Stimulated activated CD4-positive, alpha-beta T cell treated with anti-CD3 and anti-CD28 coated beads, Interleukin-15, amount 100 ng/mL, for 48 hours (primary cell): ENCODE measurements at regions not wholly inside any gene's neighbourhood (a gene's known extent, or its start where the extent isn't known, plus 50 kb on each side); places are given as distances from the start of the nearest gene placed in this dataset.

Experiments
- DNase-seq, 2 donors: peaks; one replicate each; pipeline ENCODE4 v3.0.0-alpha.2; 2020; ENCODE audit warnings: low read depth in 2 of 2

DNA sequence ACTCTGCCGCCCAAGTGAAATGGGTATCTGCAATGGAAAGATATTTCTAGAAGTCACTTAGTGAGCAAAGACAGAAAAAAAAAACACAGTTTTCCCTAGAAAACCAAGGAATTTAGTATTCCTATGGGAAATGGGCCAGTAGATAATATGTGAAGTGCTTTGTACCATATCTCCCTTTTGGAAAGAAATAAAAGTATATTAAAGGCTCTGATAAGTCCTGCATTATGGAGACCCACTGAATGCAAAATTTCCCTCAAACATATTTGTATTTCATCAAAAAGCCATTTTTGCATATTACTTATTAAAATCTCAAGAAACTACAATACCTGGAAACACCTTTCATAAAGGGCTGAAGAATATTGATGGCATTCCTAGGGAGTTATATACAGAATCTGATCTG lies 51.6 kb upstream of the DYNLRB2 start:
- DNase-seq: no peak

DNA sequence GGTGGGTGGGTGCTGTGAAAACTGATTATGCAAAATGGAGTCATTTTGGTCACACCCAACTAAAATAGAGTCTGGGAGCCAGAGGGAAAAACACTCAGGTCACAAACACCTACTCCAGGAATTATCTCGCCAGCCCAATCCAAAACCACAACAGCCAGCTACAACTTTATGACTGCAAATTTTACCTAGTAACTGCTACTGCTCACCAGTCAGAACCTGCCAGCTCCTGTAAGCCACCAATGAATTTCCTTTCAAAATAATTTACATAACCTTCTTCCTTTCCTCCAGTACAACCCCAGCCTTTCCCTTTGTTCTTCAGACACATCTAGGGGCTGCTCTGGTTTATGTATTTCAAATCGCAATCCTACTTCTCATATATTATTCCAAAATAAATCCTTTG lies 52.6 kb upstream of the DYNLRB2 start:
- DNase-seq: no peak

DNA sequence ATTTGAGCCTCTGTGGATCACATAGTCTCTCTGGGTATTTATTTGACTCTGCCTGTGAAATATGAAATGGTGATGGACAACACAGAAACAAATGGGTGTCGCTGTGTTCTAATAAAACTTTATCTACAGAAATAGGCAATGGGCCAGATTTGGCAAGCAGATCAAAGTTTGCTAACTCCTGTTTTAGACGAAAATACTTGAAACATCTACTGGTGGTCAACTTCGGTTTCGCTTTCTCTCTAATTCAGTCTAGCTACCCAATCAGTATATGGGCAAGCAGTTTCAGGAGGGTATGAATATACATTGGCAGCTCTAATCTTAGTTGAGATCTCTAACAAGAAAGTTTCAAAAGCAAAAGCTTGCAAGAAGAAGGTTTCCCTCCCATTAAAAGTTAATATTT lies 60.1 kb upstream of the DYNLRB2 start:
- DNase-seq: no peak

DNA sequence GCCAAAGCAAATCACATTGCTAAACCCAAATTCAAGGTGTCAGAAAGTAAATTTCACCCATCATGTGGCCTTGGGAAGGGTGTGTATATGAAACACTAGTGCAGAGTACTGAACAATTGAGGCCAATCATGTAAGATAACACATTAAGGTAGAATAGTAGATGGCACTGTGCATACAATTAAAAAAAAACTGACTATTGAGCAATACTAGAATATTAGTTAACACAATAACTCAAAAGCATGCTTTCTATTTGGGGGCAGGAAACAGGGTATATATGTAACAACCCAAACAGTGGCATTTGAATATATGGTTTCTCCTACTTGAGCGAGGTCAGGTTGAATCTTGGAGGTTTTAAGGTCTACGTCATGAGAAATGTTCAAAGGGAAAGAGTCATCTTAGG lies 63.0 kb upstream of the DYNLRB2 start:
- no peak for DNase-seq

DNA sequence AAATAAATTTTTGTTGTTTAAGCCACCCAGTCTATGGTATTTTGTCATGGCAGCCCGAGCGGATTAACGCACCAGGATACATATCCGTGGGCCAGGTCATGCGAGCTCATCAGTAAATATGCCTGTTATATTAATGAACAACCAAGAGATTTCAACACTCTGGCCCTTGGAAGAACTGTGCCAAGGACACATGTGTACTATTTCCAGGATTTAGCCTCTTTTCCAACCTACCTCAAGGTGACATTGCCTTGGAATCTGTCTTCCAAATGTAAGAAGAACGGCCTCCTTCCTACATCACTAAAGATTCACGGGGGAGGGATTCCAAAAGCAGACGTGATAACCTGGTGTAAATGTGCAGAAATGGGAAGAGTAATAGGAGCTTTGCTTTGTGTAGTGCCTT lies 72.8 kb upstream of the DYNLRB2 start:
- DNase-seq: no peak

DNA sequence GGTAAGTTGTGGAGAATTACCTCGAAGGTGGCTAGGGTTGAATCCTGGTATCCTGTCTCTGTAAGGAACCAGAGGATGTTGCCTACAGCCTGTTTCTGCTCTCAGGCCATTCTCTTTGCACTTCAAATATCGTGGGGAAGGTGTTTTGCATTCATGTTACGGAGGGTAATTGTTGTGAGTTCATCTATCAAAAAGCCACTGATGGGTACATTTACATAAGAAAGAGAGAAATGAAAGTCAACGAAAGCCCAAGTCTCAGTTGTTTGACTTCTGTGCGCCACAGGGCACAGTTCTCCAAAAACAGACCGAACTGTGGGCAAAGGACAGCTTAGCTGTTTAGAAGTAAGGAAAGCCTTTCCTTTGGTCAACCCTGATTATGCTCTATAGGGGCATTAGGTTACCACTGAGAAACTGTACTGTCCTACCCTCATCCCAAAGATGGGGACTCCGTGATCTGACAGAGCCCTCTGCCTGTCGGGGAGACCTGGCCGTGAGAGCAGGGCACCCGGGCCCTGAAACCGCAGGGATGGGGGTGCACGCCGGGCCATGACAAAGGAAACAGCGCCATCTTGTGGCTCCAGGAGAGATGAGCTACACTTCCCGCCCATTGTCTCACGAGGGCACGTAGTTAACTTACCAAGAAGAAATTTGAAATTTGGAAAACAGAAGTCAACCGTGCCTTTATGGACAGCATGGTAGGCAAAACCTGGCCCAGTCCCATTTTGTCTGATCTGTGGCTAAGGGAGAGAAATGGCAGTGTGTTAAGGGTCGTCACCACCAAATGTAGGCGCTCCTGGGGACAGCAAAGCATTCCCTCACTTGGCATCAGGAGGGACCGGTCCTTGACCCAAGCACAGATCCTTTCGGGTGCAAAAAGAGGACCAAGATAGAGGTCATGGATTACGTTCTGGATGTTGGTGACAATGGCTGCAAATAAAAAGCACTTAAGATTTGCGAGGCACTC lies 74.5 kb upstream of the DYNLRB2 start:
- DNase-seq: peak; percentile 28 to 54

DNA sequence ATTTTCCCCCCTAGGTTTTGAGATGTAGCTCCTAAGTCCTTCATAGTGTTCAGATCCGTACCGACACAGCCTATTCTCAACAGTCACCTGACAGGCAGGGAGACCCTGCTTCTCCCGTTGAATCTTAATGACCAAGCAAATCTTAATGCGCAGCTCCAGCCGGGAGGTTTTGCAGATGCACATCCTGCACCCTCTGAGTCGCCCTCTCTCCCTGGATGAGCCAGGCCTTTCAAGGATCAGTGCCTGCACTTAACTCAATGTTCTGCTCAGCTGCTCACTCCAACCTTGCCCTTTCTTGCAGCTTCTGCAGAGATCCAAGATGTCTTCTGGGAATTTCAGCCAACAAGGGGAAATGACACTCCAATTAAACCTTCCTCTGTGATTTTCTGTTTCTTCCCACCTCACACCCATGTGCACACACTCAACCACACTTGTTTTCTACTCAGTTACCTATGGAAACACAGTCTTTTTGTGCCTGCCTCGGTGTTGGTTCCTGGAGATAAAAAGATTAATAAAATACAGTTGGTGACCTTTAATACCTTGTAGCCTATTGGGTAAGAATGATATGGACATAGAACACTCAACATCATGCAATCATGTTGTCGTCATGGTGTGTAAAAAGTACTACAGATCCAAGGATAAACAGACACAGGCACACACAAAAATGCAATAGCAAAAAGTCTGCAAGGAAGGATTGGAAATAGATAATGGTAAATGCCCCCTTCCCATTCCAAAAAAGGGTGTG lies 76.9 kb upstream of the DYNLRB2 start:
- no peak for DNase-seq

DNA sequence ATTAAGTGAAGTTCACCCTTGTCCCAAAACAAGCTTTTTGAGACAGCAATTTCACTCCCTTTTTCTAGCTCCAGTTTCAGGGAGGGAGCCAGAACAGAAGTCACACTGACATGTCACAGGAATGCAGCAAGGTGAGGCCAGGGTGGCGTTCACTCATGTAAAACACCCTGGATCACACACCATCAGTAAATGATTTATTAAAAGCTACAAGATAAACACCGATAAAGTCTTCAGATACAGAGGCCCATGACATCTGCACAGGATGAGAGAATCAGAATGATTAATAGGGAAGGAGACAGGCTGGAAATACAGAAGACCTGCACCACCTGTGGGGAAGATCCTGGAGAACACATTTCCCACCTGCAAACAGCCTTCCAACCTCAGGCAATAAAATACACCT lies 77.5 kb upstream of the DYNLRB2 start:
- DNase-seq: no peak

DNA sequence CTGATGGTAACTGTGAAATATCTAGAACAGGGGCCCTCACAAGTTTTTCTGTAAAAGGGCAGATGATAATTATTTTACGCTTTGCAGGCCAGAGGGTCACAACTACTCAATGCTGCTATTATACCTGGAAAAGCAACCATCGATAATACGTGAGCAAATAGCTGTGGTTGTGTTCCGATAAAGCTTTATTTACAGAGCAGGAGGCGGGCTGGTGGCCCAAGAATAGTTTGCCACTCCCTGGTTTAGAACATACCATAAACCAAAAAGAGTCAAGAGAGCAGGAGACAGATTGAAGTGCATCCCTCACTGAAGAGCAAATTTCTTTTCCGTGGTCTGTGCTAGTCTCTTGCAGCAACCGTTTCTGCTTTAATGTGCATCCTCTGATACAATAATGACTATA lies 77.9 kb upstream of the DYNLRB2 start:
- DNase-seq: no peak

DNA sequence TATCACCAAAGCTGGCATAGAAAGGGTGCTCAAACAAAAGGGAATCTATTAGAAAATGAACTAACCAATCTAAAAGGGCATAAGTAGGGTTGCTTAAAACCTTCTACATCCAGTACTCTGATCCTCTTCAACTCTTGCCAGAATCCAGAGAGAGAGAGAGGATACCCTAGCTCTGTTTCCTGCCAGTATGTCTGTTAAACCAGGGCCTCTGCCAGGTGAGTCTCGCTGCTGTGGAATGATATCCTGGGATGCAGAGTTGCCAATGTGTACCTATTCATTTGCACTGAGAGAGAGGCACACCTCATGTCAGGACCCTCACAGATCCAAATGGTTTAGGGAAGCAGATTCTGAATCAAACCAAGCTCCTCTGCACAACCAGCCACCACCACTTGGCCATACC lies 79.8 kb upstream of the DYNLRB2 start:
- no peak for DNase-seq

DNA sequence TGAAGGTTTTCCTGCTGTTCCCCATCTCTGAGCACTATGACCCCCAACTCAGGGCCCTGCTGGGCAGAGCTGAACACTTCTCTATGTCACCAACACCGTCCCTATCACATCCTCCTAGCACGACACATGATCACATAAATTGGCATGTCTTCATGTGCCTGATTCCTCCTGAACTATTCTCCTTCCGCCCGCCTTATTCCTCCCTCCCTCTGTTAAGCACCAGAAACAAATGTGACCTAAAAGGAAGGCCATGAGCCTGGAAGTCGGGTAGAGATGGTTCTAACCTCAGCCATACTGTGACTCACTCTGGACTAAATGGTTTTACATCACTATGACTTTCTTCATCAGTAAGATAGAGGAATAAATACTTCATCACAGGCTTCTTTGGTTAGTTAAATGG lies 80.8 kb upstream of the DYNLRB2 start:
- DNase-seq: no peak

DNA sequence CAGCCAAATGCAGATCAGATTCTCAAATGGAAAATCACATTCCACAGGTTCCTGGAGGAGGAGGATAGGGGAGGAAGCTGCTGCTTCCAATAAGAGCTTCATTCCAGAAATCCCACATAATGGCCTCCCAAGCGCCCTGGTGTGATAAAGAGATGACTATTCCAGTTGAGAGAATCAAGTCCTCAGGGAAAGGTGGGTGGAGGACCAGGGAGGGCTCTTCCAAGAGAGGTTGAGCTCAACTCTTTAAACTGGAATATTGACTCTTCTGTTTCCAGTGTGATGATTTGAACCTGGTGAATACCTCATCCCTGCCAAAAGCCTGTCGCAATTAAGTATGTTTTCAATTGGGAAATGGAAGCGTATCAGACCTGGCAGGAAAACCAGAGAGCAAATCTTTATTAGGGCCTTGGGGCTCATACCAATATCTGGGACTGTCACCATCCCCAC lies 81.4 kb upstream of the DYNLRB2 start:
- DNase-seq: no peak

DNA sequence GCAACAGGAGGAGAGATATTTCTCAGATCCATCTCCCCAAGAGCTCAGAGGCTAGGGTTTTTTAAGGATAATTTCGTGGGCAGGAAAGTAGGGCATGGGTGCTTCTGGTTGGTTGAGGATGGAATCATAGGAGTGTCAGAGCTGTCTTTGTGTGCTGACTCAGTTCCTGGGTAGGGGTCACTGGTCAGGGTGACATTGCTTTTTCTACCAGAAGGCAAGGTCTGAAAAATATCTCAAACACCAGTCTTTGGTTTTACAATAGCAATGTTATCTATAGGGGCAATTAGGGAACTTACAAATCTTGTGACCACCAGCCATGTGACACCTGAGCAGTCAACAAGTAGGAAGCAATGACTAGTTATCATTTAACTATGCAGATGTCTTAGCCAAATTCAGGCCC lies 82.9 kb upstream of the DYNLRB2 start:
- no peak for DNase-seq

DNA sequence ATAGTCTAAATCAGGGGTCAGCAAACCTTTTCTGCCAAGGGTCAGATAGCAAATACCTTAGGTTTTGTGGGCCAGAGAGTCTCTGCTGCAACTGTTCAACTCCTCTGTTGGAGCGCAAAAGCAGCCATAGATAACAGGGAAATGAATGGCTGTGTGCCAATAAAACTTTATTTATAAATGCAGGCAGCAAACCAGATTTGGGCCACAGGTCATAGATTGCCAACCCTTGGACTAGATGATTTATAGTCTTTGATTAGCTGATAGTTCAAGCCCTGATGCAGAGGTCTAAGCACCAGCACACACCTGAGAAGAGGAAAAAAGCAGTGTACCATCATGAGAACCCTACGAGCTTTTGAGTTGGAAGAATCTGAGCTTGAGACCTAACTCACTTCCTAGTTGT lies 86.0 kb upstream of the DYNLRB2 start:
- DNase-seq: no peak

DNA sequence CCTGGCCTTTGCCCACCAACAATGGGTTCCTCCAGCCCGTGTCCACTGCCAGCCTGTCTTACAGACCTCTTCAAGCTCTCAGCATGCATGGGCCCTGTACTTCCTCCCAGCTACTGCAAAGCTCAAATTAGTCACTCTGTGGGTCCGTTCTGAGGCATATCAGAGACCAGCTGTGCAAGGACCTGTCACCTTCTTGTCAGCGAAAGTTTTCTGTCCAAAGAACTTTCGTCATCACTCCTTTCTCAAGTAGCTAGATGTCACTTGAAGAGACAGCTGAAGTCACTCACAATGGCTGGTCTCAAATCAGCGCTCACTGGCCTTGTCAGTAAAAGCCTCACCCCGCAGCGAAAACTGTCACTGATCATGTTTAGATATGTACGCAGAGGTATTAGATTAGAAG lies 91.4 kb upstream of the DYNLRB2 start:
- DNase-seq: no peak

DNA sequence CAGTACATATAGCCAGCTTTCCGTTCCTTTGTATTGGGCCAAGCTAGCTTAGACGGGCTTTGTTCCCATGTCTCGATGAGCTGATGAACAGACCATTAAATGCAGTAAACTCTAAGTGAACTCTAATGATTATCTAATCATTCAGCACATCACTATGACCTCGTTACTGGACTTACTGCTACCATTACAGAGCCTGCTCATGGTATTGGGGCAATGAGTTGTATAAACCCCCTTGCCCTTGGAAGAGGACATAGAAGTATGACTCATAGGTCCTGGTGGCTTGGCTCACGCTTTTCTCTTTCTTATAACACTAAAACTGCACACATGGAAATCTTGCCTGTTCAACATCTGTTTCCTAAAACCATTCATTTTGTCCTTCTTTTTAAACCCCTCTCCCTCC lies 93.6 kb upstream of the DYNLRB2 start:
- no peak for DNase-seq

DNA sequence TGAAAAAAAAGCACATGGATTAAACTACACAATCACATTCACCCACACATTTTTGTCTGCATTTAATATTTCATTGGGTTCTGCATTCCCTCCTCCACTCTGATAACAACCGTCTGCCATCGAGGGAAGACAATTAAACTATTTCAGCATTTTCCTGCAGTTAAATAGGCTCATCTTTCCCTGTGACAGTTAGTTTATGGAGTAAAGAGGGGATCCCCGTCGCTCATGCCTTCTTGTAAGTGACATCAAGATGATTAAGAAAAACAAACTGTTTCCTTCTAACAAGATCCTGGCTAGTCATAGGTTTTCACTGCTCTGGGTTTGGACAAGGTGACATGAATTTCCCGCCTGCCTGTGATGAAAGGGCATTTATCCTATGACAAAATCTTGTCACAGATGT lies 98.0 kb upstream of the DYNLRB2 start:
- DNase-seq: no peak

DNA sequence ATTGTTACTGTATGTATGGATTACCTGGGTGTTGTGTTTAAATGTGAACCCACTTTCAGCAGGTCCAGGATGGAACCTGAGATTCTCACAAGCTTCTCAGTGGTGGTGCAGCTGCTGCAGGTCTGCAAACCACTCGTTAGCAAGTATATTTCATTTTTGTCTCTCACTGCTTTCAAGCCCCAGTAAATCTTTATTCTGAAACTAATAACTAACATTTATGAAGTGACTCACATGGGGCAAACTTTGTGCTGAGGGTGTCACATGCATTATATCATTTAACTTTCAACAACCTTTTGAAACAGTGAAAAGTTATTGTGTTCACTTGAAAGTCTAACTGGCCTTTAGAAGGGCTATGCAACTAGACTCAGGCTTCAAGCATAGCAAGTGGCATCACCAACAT lies 98.9 kb upstream of the DYNLRB2 start:
- DNase-seq: no peak

DNA sequence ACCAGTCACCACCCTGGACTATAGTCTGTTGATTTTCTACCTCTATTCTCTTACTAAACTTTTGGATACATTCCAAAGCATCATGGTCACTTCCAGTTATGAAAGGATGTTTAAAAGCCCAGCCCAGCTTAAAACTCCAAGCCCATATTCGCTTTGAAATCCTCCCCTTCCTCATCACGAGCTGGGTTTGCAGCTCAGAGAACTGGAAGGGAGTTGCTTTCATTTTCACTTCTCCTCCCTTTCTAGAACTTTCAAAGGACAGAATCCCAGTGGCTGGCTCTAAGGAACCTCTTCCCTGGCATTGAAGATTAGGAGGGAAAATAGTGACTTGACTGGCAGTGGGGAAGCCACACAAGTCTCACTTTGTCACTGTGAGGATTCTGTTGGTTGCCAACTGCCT lies 100.1 kb upstream of the DYNLRB2 start:
- DNase-seq: no peak

DNA sequence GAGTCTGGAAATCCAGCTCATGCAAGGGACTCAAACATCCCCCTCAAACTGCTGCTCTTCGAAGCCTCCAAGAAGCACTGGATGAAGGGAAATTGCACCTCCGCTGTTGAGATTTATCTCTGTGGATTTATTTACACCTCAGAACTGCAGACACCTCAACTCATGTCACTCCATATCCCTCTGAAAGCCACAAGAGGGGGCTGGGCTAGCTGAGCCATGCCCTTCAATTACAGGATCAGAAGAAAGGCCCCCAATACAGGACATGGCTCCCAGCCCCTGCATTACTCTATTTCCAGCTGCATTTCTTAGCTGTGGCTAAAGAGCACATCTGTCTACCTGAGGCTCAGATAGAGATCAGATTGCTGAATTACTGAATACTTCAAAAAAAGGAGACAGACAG lies 103.1 kb upstream of the DYNLRB2 start:
- DNase-seq: no peak

DNA sequence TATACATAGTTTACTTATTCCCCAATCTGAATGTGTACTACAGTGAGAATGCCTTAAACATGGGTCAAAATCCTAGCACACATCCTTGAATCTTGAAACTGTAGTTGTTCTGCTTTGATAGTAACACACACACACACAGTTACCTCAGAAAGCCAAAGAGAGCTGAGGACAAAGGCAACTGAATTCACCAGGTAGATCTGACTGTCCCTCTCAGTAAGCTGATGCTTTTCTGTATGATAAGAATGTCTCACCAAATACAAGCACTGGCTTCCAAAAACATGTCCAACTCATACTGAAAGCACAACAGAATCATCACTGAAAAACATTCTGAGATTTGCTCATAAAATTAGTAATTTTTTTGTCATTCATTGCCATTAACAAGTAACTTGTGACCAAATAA lies 104.3 kb upstream of the DYNLRB2 start:
- no peak for DNase-seq

DNA sequence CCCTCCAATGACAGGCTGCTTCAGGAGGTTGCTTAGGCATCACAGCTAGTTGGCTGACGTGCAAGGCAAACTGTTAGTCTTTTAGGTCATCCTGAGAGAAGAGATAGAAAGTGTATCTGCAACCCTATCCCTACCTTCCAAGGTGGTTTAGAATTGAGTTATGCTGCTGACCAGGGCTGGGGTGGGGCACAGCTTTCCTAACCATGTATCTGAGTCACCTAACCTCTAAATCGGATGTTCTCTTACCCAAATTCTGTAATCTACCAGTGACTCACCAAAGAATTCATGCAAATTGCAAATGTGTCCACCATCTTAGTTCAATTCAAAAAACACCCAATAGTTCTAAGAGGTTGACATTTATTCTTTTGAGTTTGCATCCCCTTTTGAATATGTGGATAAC lies 107.2 kb upstream of the DYNLRB2 start:
- DNase-seq: no peak

DNA sequence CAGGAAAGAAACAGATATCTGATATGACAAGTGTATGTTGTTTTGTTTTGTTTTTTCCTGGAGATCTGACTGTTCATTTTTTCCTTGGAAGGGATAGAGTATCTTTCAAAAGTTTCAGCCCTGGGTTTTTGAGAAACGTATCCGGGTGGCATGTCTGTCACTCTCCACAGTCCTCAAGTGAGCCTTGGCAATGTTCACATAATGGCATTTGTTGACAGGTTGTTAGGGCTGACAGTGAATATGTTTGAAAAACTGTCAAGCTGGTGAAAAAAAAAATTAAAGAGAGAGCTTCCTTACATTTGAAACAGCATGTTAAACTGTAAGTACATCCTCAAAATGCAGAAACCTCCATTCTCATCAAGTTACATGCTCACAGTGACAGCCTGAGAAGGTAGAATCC lies 113.0 kb upstream of the DYNLRB2 start:
- DNase-seq: no peak
